HepG2 (cell line): ENCODE measurements at regions not wholly inside any gene's neighbourhood (a gene's known extent, or its start where the extent isn't known, plus 50 kb on each side); places are given as distances from the start of the nearest gene placed in this dataset.

Source experiments
- ATAC-seq: fragments of 200-7000 bp; cut with Tn5 transposase; 3 replicates; pipeline ENCODE4 v1.9.1; 2020; ENCODE audit warnings: mild to moderate bottlenecking, moderate library complexity
- BruUV-seq: library from RNA; stranded (reverse); fragments of 400-500 nt; replicated peaks from 2 replicates; lab custom pipeline; 2021; lab: Mats Ljungman, UMichigan
- CTCF ChIA-PET: fragments of 300-600 bp; formaldehyde crosslinking; extraction: SDS; loops from one replicate; lab custom pipeline; 2021; ENCODE audit warnings: low total read pairs, inconsistent platforms, low intra/inter-chr PET ratio; lab: Yijun Ruan, JAX
- POLR2A ChIA-PET: fragments of 350-600 bp; sonication (Branson Sonifier 250); formaldehyde crosslinking; loops from one replicate; lab custom pipeline; 2020; ENCODE audit warnings: antibody characterized with exemption, inconsistent platforms; lab: Yijun Ruan, JAX
- DNase-seq: peaks from one replicate; pipeline ENCODE4 v3.0.0-alpha.2; 2015; ENCODE audit warnings: low spot score
- FAIRE-seq: peaks from 3 replicates; lab custom pipeline; 2011; peaks lifted over from hg19 to GRCh38; lab: Jason Lieb, UNC
- H2AFZ ChIP-seq: one replicate; pipeline ENCODE4 v1.6.1; 2011; ENCODE audit warnings: low read length, inconsistent platforms
- H3K27ac ChIP-seq: fragments of 300-600 bp; 3 replicates; pipeline ENCODE4 v1.8.0; 2011; ENCODE audit warnings: mixed run types, mild to moderate bottlenecking, mixed read lengths, low read length, inconsistent platforms; ENCODE audit not compliant: insufficient read depth; ENCODE audit errors: extremely low read length
- H3K27me3 ChIP-seq, 2 experiments: fragments of 200-600 bp in 1 of 2; 2 replicates in 1 of 2; 3 replicates in 1 of 2; pipeline versions ENCODE4 v1.6.0 to v1.8.0; 2011; ENCODE audit warnings: low read length in 2 of 2, mild to moderate bottlenecking in 2 of 2, moderate library complexity in 2 of 2, inconsistent platforms in 1 of 2; ENCODE audit not compliant: insufficient read depth in 2 of 2, control insufficient read depth in 1 of 2
- H3K36me3 ChIP-seq, 2 experiments: fragments of 200-600 bp in 1 of 2; replicated peaks in 1 of 2; 2 replicates in 1 of 2; 3 replicates in 1 of 2; pipeline versions ENCODE4 v1.5.1 to v1.8.0; 2011; ENCODE audit warnings: low read length in 2 of 2, inconsistent platforms in 1 of 2; ENCODE audit not compliant: insufficient read depth in 2 of 2, control insufficient read depth in 1 of 2
- H3K4me1 ChIP-seq: 2 replicates; pipeline ENCODE4 v1.5.1; 2012; ENCODE audit warnings: low read length, inconsistent platforms; ENCODE audit not compliant: insufficient read depth
- H3K4me2 ChIP-seq: 2 replicates; pipeline ENCODE4 v1.6.0; 2011; ENCODE audit warnings: low read depth, low read length, inconsistent platforms
- H3K4me3 ChIP-seq, 3 experiments: fragments of 200-600 bp in 1 of 3; sonication (generic), shearing (Covaris generic) in 1 of 3; replicated peaks in 1 of 3; 2 replicates each; pipeline ENCODE4 v1.5.1; 2011 to 2016; ENCODE audit warnings: low read length in 3 of 3, inconsistent platforms in 2 of 3, low read depth in 2 of 3, mild to moderate bottlenecking in 2 of 3, control low read depth in 1 of 3, mixed read lengths in 1 of 3; ENCODE audit not compliant: insufficient read depth in 1 of 3
- H3K79me2 ChIP-seq: one replicate; pipeline ENCODE4 v1.6.1; 2011; ENCODE audit warnings: low read length, inconsistent platforms; ENCODE audit not compliant: insufficient read depth
- H3K9ac ChIP-seq: 2 replicates; pipeline ENCODE4 v1.6.0; 2011; ENCODE audit warnings: mild to moderate bottlenecking, low read depth, low read length, inconsistent platforms; ENCODE audit not compliant: insufficient read depth
- H3K9me3 ChIP-seq: 2 replicates; pipeline ENCODE4 v1.5.1; 2012; ENCODE audit warnings: mild to moderate bottlenecking, low read length
- H4K20me1 ChIP-seq: 2 replicates; pipeline ENCODE4 v1.6.0; 2011; ENCODE audit warnings: inconsistent platforms, mild to moderate bottlenecking, low read length, moderate library complexity; ENCODE audit not compliant: insufficient read depth
- ARID2 ChIP-seq: sonication (generic); formaldehyde crosslinking; IDR thresholded peaks from 2 replicates; pipeline ENCODE4 v1.8.1; 2022; ENCODE audit warnings: mild to moderate bottlenecking, missing genetic modification reagents, borderline replicate concordance
- BRD4 ChIP-seq: sonication (generic); formaldehyde crosslinking; IDR thresholded peaks from 2 replicates; pipeline ENCODE4 v1.4.0; 2020; ENCODE audit warnings: missing genetic modification reagents
- DZIP1 ChIP-seq: sonication (generic); formaldehyde crosslinking; IDR thresholded peaks from 2 replicates; pipeline ENCODE4 v1.5.0; 2020; ENCODE audit warnings: mild to moderate bottlenecking, missing genetic modification reagents
- HBP1 ChIP-seq: IDR thresholded peaks from 2 replicates; pipeline ENCODE4 v1.6.1; 2016; ENCODE audit warnings: low read depth, control low read depth
- MXI1 ChIP-seq: IDR thresholded peaks from 3 replicates; pipeline ENCODE4 v1.6.1; 2012; ENCODE audit warnings: low read depth, low read length, inconsistent platforms, borderline replicate concordance
- MYC ChIP-seq: sonication (generic); formaldehyde crosslinking; IDR thresholded peaks from 2 replicates; pipeline ENCODE4 v1.9.0; 2021; ENCODE audit warnings: missing genetic modification reagents, borderline replicate concordance
- NFE2L1 ChIP-seq: sonication (generic); formaldehyde crosslinking; IDR thresholded peaks from 2 replicates; pipeline ENCODE4 v1.4.0; 2020; ENCODE audit warnings: missing genetic modification reagents, mild to moderate bottlenecking, borderline replicate concordance
- REL ChIP-seq: sonication (generic); formaldehyde crosslinking; conservative IDR thresholded peaks from 2 replicates; pipeline ENCODE4 v1.8.0; 2022; ENCODE audit warnings: mild to moderate bottlenecking, missing genetic modification reagents, moderate library complexity
- ZNF124 ChIP-seq: sonication (generic); formaldehyde crosslinking; IDR thresholded peaks from 2 replicates; pipeline ENCODE4 v1.4.0; 2020; ENCODE audit warnings: missing genetic modification reagents
- ZNF441 ChIP-seq: sonication (generic); formaldehyde crosslinking; IDR thresholded peaks from 2 replicates; pipeline ENCODE4 v1.7.0; 2021; ENCODE audit warnings: missing genetic modification reagents, borderline replicate concordance
- ZNF460 ChIP-seq: sonication (generic); formaldehyde crosslinking; IDR thresholded peaks from 2 replicates; pipeline ENCODE4 v1.5.1; 2020; ENCODE audit warnings: missing genetic modification reagents, mild to moderate bottlenecking, borderline replicate concordance
- ZNF704 ChIP-seq: sonication (generic); formaldehyde crosslinking; IDR thresholded peaks from 2 replicates; pipeline ENCODE4 v1.8.1; 2023; ENCODE audit warnings: mild to moderate bottlenecking, inconsistent platforms, moderate library complexity, missing genetic modification reagents, borderline replicate concordance
- ZNF781 ChIP-seq: sonication (generic); formaldehyde crosslinking; IDR thresholded peaks from 2 replicates; pipeline ENCODE4 v1.5.1; 2020; ENCODE audit warnings: borderline replicate concordance, mild to moderate bottlenecking, missing genetic modification reagents; ENCODE audit errors: not compliant biosample characterization
- ZSCAN31 ChIP-seq: sonication (generic); formaldehyde crosslinking; IDR thresholded peaks from 2 replicates; pipeline ENCODE4 v1.5.0; 2020; ENCODE audit warnings: low read depth, mild to moderate bottlenecking, missing genetic modification reagents
- WGBS: methylation state at CpG from one replicate; pipeline ENCODE4 v1.1.6; 2017; ENCODE audit warnings: low lambda C conversion rate; 5-methylcytosine and 5-hydroxymethylcytosine counted together
- in situ Hi-C: cut with HindIII; loops from 2 replicates; pipeline ENCODE4 v1.10.0; 2017; ENCODE audit warnings: low pct_unique_long_range_greater_than_20kb; ENCODE audit not compliant: extremely low pct_ligation_motif_present
- intact Hi-C: fragments of 100-400 bp; cut with micrococcal nuclease; formaldehyde crosslinking; loops from one replicate; pipeline ENCODE4 v1.10.0; 2022; ENCODE audit not compliant: unreplicated experiment

- no peak for TF ChIP-seq DZIP1 (CRISPR knock-in tag)
- no peak for TF ChIP-seq BRD4 (CRISPR knock-in tag)
- TF ChIP-seq ZSCAN31 (CRISPR knock-in tag), result no peak
- no peak for TF ChIP-seq ZNF460
- TF ChIP-seq, all 625 proteins: peak for 0
Observed at GRCh38 chrX:122817321-122817955, 366.6 kb upstream of the GRIA3 start (continued).

GRCh38 chrX:122818068-122818467 is 366.0 kb upstream of the GRIA3 start:
- Histone ChIP-seq H2AFZ (no peak overlapping the region), H3K4me2 (no peak overlapping the region), H3K4me1 (no peaks in the 10 kb centered on the region), H3K27me3 (no peaks in the 10 kb centered on the region), H3K27ac (no peak overlapping the region), H3K4me3 (no peak overlapping the region), H3K79me2 (no peaks in the 10 kb centered on the region), H3K36me3 (no peaks in the 10 kb centered on the region), H3K9me3 (no peaks in the 10 kb centered on the region), H3K9ac (no peak overlapping the region), H4K20me1 (no peaks in the 10 kb centered on the region)
- ChIA-PET CTCF (no interaction called here), POLR2A (no interaction called here)
- no CpG with 5 or more reads among the region's 4 CpGs for WGBS
- no TSS peak for BruUV-seq
- TF ChIP-seq ZNF124 (no peak), HBP1 (CRISPR knock-in tag) (no peak), ZNF781 (CRISPR knock-in tag) (no peak), REL (CRISPR knock-in tag) (no peak), MYC (CRISPR knock-in tag) (no peak), ZNF441 (CRISPR knock-in tag) (no peak), ZSCAN31 (CRISPR knock-in tag) (no peak), MXI1 (no peak), ZNF704 (CRISPR knock-in tag) (no peak), ARID2 (CRISPR knock-in tag) (no peak), NFE2L1 (CRISPR knock-in tag) (no peak)
- ATAC-seq (no peak), DNase-seq (no peak), FAIRE-seq (no peak)
- in situ Hi-C loops, result no loop called here
- intact Hi-C loops, result no loop called here
